ENCODE measurements at regions not wholly inside any gene's neighbourhood (a gene's known extent, or its start where the extent isn't known, plus 50 kb on each side); places are given as distances from the start of the nearest gene placed in this dataset.

GRCh38 chr10:123470336-123470921, 195.7 kb upstream of the GPR26 start:
- no peak overlapping the region for H2BK15ac ChIP-seq (ENCODE audit: low read depth, low read length)
- H3K56ac ChIP-seq (ENCODE audit: insufficient read length, low read depth, low read length), result no peak overlapping the region
- no peak overlapping the region for H4K91ac ChIP-seq (ENCODE audit: insufficient read length, low read depth, low read length)
- no peak overlapping the region for H4K8ac ChIP-seq (replicated peaks; ENCODE audit: insufficient read length, low read depth, low read length)
- peaks cover 4% of the 10 kb centered on the region; the same call in 1 of the 2 replicates for H3K4me1 ChIP-seq (ENCODE audit: insufficient read depth, low read length)
- no peak overlapping the region for H3K27ac ChIP-seq (ENCODE audit: insufficient read length, low read depth, low read length)
- no peak overlapping the region for H2AK5ac ChIP-seq (ENCODE audit: insufficient read length, low read length)
- no peaks in the 10 kb centered on the region for H3K23me2 ChIP-seq (ENCODE audit: insufficient read length, low read depth, low read length, poor library complexity, severe bottlenecking)
- peaks cover 0 to 2% (median 0%) of the 10 kb centered on the region in 3 experiments; a peak in 2 of 7 replicates for H3K36me3 Mint-ChIP-seq (ENCODE audit: insufficient read depth in 1 of 3, low read depth in 3 of 3)
- peak overlapping the region in 1 of 3 experiments; percentile 90; a peak in 3 of 7 replicates for H3K27ac Mint-ChIP-seq
- no peak overlapping the region for H3K9ac ChIP-seq (ENCODE audit: extremely low read depth, insufficient read length, low read length)
- H3K9me3 Mint-ChIP-seq, result no peaks in the 10 kb centered on the region
- no peaks in the 10 kb centered on the region for H3K9me3 ChIP-seq (ENCODE audit: control insufficient read depth, low read depth, low read length)
- H2BK12ac ChIP-seq (ENCODE audit: insufficient read length, low read depth, low read length), result no peak overlapping the region
- no peak overlapping the region for H2AFZ ChIP-seq (ENCODE audit: low read length)
- H4K20me1 ChIP-seq (ENCODE audit: control insufficient read depth, insufficient read depth, insufficient read length), result no peaks in the 10 kb centered on the region
- H3K27me3 ChIP-seq (ENCODE audit: insufficient read depth, low read length), result no peaks in the 10 kb centered on the region
- H2BK20ac ChIP-seq (ENCODE audit: low read depth, low read length, poor library complexity, severe bottlenecking), result no peak overlapping the region
- no peaks in the 10 kb centered on the region for H3K79me2 ChIP-seq (ENCODE audit: insufficient read depth, low read length)
- no CpG with 5 or more reads among the region's 7 CpGs for WGBS (ENCODE audit: extremely low coverage, insufficient read length, low lambda C conversion rate)
- H3K4me2 ChIP-seq (ENCODE audit: insufficient read depth, insufficient read length, low read length), result no peak overlapping the region
- H3K4me1 Mint-ChIP-seq, result peaks cover 45% of the 10 kb centered on the region in 2 experiments
- no peaks in the 10 kb centered on the region for H3K79me1 ChIP-seq (ENCODE audit: insufficient read depth, low read depth, low read length, poor library complexity, severe bottlenecking)
- no peak overlapping the region for H3T11ph ChIP-seq (ENCODE audit: low read length)
- DNase-seq, result no peak
- no peak overlapping the region for H4K5ac ChIP-seq (ENCODE audit: insufficient read length, low read depth, low read length)
- H3K27me3 Mint-ChIP-seq (ENCODE audit: low read depth), result no peaks in the 10 kb centered on the region; the same call in 1 of the 2 replicates
- no peak overlapping the region for H3K4ac ChIP-seq (ENCODE audit: low read depth, low read length)
- no peak overlapping the region for H3K4me3 Mint-ChIP-seq
- TF ChIP-seq, protein P1, sequence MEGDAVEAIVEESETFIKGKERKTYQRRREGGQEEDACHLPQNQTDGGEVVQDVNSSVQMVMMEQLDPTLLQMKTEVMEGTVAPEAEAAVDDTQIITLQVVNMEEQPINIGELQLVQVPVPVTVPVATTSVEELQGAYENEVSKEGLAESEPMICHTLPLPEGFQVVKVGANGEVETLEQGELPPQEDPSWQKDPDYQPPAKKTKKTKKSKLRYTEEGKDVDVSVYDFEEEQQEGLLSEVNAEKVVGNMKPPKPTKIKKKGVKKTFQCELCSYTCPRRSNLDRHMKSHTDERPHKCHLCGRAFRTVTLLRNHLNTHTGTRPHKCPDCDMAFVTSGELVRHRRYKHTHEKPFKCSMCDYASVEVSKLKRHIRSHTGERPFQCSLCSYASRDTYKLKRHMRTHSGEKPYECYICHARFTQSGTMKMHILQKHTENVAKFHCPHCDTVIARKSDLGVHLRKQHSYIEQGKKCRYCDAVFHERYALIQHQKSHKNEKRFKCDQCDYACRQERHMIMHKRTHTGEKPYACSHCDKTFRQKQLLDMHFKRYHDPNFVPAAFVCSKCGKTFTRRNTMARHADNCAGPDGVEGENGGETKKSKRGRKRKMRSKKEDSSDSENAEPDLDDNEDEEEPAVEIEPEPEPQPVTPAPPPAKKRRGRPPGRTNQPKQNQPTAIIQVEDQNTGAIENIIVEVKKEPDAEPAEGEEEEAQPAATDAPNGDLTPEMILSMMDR (conservative IDR thresholded peaks at IDR 0.05), result no peak
- H3K18ac ChIP-seq (ENCODE audit: insufficient read length, low read depth, low read length), result no peak overlapping the region
- H3K23ac ChIP-seq (ENCODE audit: insufficient read length, low read depth, low read length), result no peak overlapping the region
- H2BK5ac ChIP-seq (ENCODE audit: insufficient read length, low read length), result no peak overlapping the region
- no peak overlapping the region for H2BK120ac ChIP-seq (ENCODE audit: low read depth, low read length, poor library complexity, severe bottlenecking)
- H3K14ac ChIP-seq (ENCODE audit: insufficient read depth, low read length), result no peak overlapping the region

All from H9 (cell line).